GM19351 (cell line): ENCODE measurements at regions not wholly inside any gene's neighbourhood (a gene's known extent, or its start where the extent isn't known, plus 50 kb on each side); places are given as distances from the start of the nearest gene placed in this dataset.
"Not testable (repeated sequence)": the region's sequence is repeated elsewhere in the genome, so short reads cannot be mapped to it uniquely, and the experiment has no call there.

Experiments used
- ATAC-seq: cut with Tn5 transposase; IDR thresholded peaks from one replicate; pipeline ENCODE4 v1.9.1; 2021; ENCODE audit warnings: mild to moderate bottlenecking, moderate library complexity; ENCODE audit not compliant: unreplicated experiment

- ATAC-seq: no peak
Measured at GRCh38 chr12:115813256-115813655, 464.2 kb downstream of the MED13L start.

GRCh38 chr12:115811929-115812328, 465.6 kb downstream of the MED13L start:
- no peak for ATAC-seq

- no peak for ATAC-seq
Measured at GRCh38 chr12:115811045-115811444, 466.4 kb downstream of the MED13L start.

GRCh38 chr12:115810122-115810901, 467.2 kb downstream of the MED13L start:
- no peak for ATAC-seq

GRCh38 chr12:115806000-115806399, 471.5 kb downstream of the MED13L start:
- no peak for ATAC-seq

GRCh38 chr12:115802767-115803166, 474.7 kb downstream of the MED13L start:
- no peak for ATAC-seq

GRCh38 chr12:115801871-115802270, 475.6 kb downstream of the MED13L start:
- ATAC-seq: no peak

GRCh38 chr12:115799610-115800009, 477.9 kb downstream of the MED13L start:
- ATAC-seq: no peak

- no peak for ATAC-seq
Measured at GRCh38 chr12:115798309-115798917, 479.1 kb downstream of the MED13L start.

- no peak for ATAC-seq
Measured at GRCh38 chr12:115794659-115795081, 482.8 kb downstream of the MED13L start.

GRCh38 chr12:115791331-115791730, 486.2 kb downstream of the MED13L start:
- ATAC-seq: no peak

- no peak for ATAC-seq
Measured at GRCh38 chr12:115790526-115790925, 487.0 kb downstream of the MED13L start.

GRCh38 chr12:115786490-115786889, 491.0 kb downstream of the MED13L start:
- not testable (repeated sequence) for ATAC-seq

GRCh38 chr12:115785548-115785947, 491.9 kb downstream of the MED13L start:
- no peak for ATAC-seq

GRCh38 chr12:115776399-115776798, 501.1 kb downstream of the MED13L start:
- no peak for ATAC-seq

- ATAC-seq: no peak
Measured at GRCh38 chr12:115774148-115774895, 503.2 kb downstream of the MED13L start.

GRCh38 chr12:115771601-115772000, 505.9 kb downstream of the MED13L start:
- ATAC-seq: no peak

- no peak for ATAC-seq
Measured at GRCh38 chr12:115771065-115771464, 506.4 kb downstream of the MED13L start.

GRCh38 chr12:115770643-115771042, 506.9 kb downstream of the MED13L start:
- ATAC-seq: no peak

GRCh38 chr12:115767916-115768315, 509.6 kb downstream of the MED13L start:
- ATAC-seq: no peak

GRCh38 chr12:115763982-115764621, 513.4 kb downstream of the MED13L start:
- ATAC-seq: no peak
